HCT116 (cell line): ENCODE measurements at regions not wholly inside any gene's neighbourhood (a gene's known extent, or its start where the extent isn't known, plus 50 kb on each side); places are given as distances from the start of the nearest gene placed in this dataset.

ENCODE experiments used
- ATAC-seq: fragments of 200-7000 bp; cut with Tn5 transposase; 2 replicates; pipeline ENCODE4 v1.9.1; 2020; ENCODE audit warnings: mild to moderate bottlenecking, moderate library complexity
- BruUV-seq: library from RNA; stranded (reverse); fragments of 400-500 nt; replicated peaks from 2 replicates; lab custom pipeline; 2021; lab: Mats Ljungman, UMichigan
- CTCF ChIA-PET: fragments of 300-600 bp; sonication (Branson Sonifier 250); formaldehyde crosslinking; loops from one replicate; lab custom pipeline; 2021; ENCODE audit warnings: antibody characterized with exemption; lab: Charles Lee
- POLR2A ChIA-PET: fragments of 300-600, 350-600 bp; sonication (Branson Sonifier 250); formaldehyde crosslinking; loops from one replicate; lab custom pipeline; 2021; ENCODE audit warnings: antibody characterized with exemption; lab: Charles Lee
- RAD21 ChIA-PET, 2 experiments: fragments of 300-600 bp; sonication (Branson Sonifier 250); formaldehyde crosslinking; loops; one replicate each; lab custom pipeline; 2023; ENCODE audit warnings: low total read pairs in 2 of 2; ENCODE audit not compliant: uncharacterized antibody in 2 of 2, unreplicated experiment in 2 of 2, low non-redundant PET in 1 of 2; lab: Charles Lee
- DNase-seq: peaks from one replicate; pipeline ENCODE4 v3.0.0-alpha.2; 2010; ENCODE audit warnings: low read depth, low spot score
- H2AFZ ChIP-seq: fragments of 200-600 bp; shearing (Covaris generic), sonication (generic); 2 replicates; pipeline ENCODE4 v1.6.1; 2017; ENCODE audit warnings: low read depth, mixed run types, mixed read lengths, antibody characterized with exemption, low read length; ENCODE audit not compliant: poor library complexity, severe bottlenecking
- H3K27ac ChIP-seq: 2 replicates; pipeline ENCODE4 v1.5.1; 2012; ENCODE audit warnings: low read depth, low read length
- H3K27me3 ChIP-seq: fragments of 200-600 bp; sonication (generic); 2 replicates; pipeline ENCODE4 v1.6.1; 2016; ENCODE audit warnings: mixed run types, low read length, mixed read lengths; ENCODE audit not compliant: insufficient read depth
- H3K36me3 ChIP-seq, 2 experiments: fragments of 200-500 bp in 1 of 2; fragments of 200-600 bp in 1 of 2; sonication (Bioruptor generic) in 1 of 2; sonication (generic) in 1 of 2; 2 replicates each; pipeline versions ENCODE4 v1.5.1 to v1.6.1; 2014 to 2016; ENCODE audit warnings: low read length in 2 of 2, inconsistent platforms in 1 of 2, mixed read lengths in 1 of 2, mixed run types in 1 of 2; ENCODE audit not compliant: insufficient read depth in 2 of 2, control insufficient read depth in 1 of 2
- H3K4me1 ChIP-seq, 2 experiments: fragments of 200-600 bp in 1 of 2; sonication (generic) in 1 of 2; 2 replicates each; pipeline versions ENCODE4 v1.5.1 to v1.6.1; 2012 to 2017; ENCODE audit warnings: low read length in 2 of 2, inconsistent platforms in 1 of 2, mild to moderate bottlenecking in 1 of 2, mixed read lengths in 1 of 2, mixed run types in 1 of 2, moderate library complexity in 1 of 2; ENCODE audit not compliant: insufficient read depth in 2 of 2, control insufficient read depth in 1 of 2
- H3K4me2 ChIP-seq: fragments of 200-600 bp; sonication (generic); 2 replicates; pipeline ENCODE4 v1.6.1; 2017; ENCODE audit warnings: mixed run types, low read length, mixed read lengths
- H3K4me3 ChIP-seq, 2 experiments: fragments of 200-600 bp in 1 of 2; sonication (generic) in 1 of 2; replicated peaks in 1 of 2; 2 replicates each; pipeline ENCODE4 v1.5.1; 2011 to 2016; ENCODE audit warnings: low read length in 2 of 2, control low read depth in 1 of 2, low read depth in 1 of 2, mild to moderate bottlenecking in 1 of 2, mixed read lengths in 1 of 2, mixed run types in 1 of 2
- H3K79me2 ChIP-seq: fragments of 200-600 bp; sonication (generic); 2 replicates; pipeline ENCODE4 v1.6.1; 2017; ENCODE audit warnings: mild to moderate bottlenecking, mixed run types, low read length, moderate library complexity, mixed read lengths; ENCODE audit not compliant: insufficient read depth
- H3K9ac ChIP-seq: fragments of 200-600 bp; sonication (generic); 2 replicates; pipeline ENCODE4 v1.6.1; 2016; ENCODE audit warnings: low read length, mixed read lengths
- H3K9me2 ChIP-seq: fragments of 200-600 bp; sonication (generic), shearing (Covaris generic); 2 replicates; pipeline ENCODE4 v1.6.1; 2017; ENCODE audit warnings: mixed run types, mild to moderate bottlenecking, moderate library complexity; ENCODE audit not compliant: insufficient read depth
- H3K9me3 ChIP-seq, 2 experiments: fragments of 200-500 bp in 1 of 2; fragments of 200-600 bp in 1 of 2; sonication (Bioruptor generic) in 1 of 2; sonication (generic) in 1 of 2; 2 replicates each; pipeline ENCODE4 v1.6.1; 2014 to 2017; ENCODE audit warnings: low read length in 2 of 2, mixed read lengths in 2 of 2, inconsistent platforms in 1 of 2, low read depth in 1 of 2, mild to moderate bottlenecking in 1 of 2, mixed run types in 1 of 2, moderate library complexity in 1 of 2; ENCODE audit not compliant: control insufficient read depth in 1 of 2, insufficient read depth in 1 of 2
- H4K20me1 ChIP-seq: fragments of 200-600 bp; sonication (generic), shearing (Covaris generic); 2 replicates; pipeline ENCODE4 v1.6.1; 2017; ENCODE audit warnings: mixed run types, mild to moderate bottlenecking, moderate library complexity; ENCODE audit not compliant: insufficient read depth
- CBX3 ChIP-seq: IDR thresholded peaks from 2 replicates; pipeline ENCODE4 v1.6.1; 2012; ENCODE audit warnings: low read depth
- CEBPB ChIP-seq: IDR thresholded peaks from 2 replicates; pipeline ENCODE4 v1.6.1; 2012; ENCODE audit warnings: low read depth
- EGR1 ChIP-seq: IDR thresholded peaks from 2 replicates; pipeline ENCODE4 v1.6.1; 2012; ENCODE audit warnings: low read depth
- ELF1 ChIP-seq: IDR thresholded peaks from 2 replicates; pipeline ENCODE4 v1.6.1; 2012; ENCODE audit warnings: low read depth, borderline replicate concordance
- EZH2 ChIP-seq: fragments of 200-600 bp; sonication (generic); IDR thresholded peaks from 2 replicates; pipeline ENCODE4 v1.6.1; 2017; ENCODE audit warnings: antibody characterized with exemption, mixed run types
- EZH2phosphoT487 ChIP-seq: fragments of 200-600 bp; IDR thresholded peaks from 2 replicates; pipeline ENCODE4 v1.6.1; 2018; ENCODE audit warnings: antibody characterized with exemption, borderline replicate concordance
- JUND ChIP-seq: IDR thresholded peaks from 2 replicates; pipeline ENCODE4 v1.6.1; 2012
- POLR2AphosphoS5 ChIP-seq: IDR thresholded peaks from 2 replicates; pipeline ENCODE4 v1.6.1; 2011; ENCODE audit warnings: mild to moderate bottlenecking, low read depth, low read length, moderate library complexity
- SIN3A ChIP-seq: IDR thresholded peaks from 2 replicates; pipeline ENCODE4 v1.6.1; 2012; ENCODE audit warnings: low read depth
- SRF ChIP-seq: IDR thresholded peaks from 2 replicates; pipeline ENCODE4 v1.6.1; 2012; ENCODE audit warnings: low read depth
- YY1 ChIP-seq: IDR thresholded peaks from 2 replicates; pipeline ENCODE4 v1.6.1; 2011; ENCODE audit warnings: low read length, low read depth, moderate library complexity, mild to moderate bottlenecking; ENCODE audit not compliant: insufficient replicate concordance; ENCODE audit errors: extremely low read depth
- intact Hi-C: fragments of 100-400 bp; cut with micrococcal nuclease; formaldehyde crosslinking; loops from 2 replicates; pipeline ENCODE4 v1.10.0; 2022
- TF ChIP-seq, protein P1 (sequence below): IDR thresholded peaks from 2 replicates; pipeline ENCODE4 v1.6.1; 2012; ENCODE audit warnings: low read depth
- TF ChIP-seq, protein P2 (sequence below): IDR thresholded peaks from 2 replicates; pipeline ENCODE4 v1.6.1; 2012
- TF ChIP-seq, protein P3 (sequence below): IDR thresholded peaks from 2 replicates; pipeline ENCODE4 v1.6.1; 2011; ENCODE audit warnings: mild to moderate bottlenecking, low read length, moderate library complexity; ENCODE audit not compliant: insufficient replicate concordance; ENCODE audit errors: extremely low read depth

DNA sequence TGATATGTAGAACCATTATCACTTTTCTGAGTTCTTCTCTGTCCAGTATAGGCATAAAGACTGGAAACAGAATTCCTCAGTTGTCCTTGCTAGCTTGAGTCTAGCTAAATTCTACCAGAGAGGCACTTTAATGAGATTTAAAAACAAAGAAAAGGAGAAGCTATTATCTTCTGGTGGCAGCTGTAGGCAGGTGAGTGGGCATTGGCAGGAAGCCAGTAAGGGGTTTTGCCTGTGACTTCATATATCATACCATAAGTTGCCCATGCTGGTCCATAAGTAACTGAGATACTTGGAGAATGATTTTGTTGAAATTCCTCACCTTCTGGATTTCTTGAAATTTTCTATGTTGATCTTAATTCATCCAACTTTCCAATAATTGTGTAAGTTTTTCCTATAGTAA is 402.3 kb upstream of the TGFBR2 start:
- ChIA-PET CTCF (no interaction called here), RAD21 (no interaction called here)
- no peak for ATAC-seq

DNA sequence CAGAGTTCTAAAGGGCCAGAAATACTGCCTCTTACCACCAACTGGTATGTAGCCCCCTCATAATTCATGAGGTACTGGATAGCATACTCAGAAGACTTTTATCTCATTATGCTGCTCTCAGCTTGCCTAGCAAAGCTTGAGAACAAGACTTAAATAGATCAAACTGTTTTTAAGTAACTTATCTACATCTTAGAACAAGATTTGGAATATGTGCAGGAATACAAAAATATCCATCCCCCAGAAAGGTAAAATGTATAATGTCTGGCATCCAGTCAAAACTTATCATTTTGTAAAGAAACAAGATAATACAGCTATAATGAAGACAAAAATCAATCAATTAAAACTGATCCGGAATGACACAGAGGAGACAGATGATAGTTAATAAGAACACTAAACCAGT is 400.4 kb upstream of the TGFBR2 start:
- H3K79me2 ChIP-seq, result no peaks in the 10 kb centered on the region
- CTCF ChIA-PET, result interaction anchor here (1.1 to 1.6 kb wide), 2 partner anchors 8 to 163 kb away, joined by 3 to 5 read pairs; no protein-coding TSS in a partner anchor
- no peak for TF ChIP-seq CEBPB
- TF ChIP-seq SIN3A, result no peak
- no peak for TF ChIP-seq POLR2AphosphoS5
- no peak for TF ChIP-seq EGR1
- TF ChIP-seq EZH2, result no peak
- TF ChIP-seq CBX3, result no peak
- TF ChIP-seq ELF1, result no peak
- TF ChIP-seq, protein P1, sequence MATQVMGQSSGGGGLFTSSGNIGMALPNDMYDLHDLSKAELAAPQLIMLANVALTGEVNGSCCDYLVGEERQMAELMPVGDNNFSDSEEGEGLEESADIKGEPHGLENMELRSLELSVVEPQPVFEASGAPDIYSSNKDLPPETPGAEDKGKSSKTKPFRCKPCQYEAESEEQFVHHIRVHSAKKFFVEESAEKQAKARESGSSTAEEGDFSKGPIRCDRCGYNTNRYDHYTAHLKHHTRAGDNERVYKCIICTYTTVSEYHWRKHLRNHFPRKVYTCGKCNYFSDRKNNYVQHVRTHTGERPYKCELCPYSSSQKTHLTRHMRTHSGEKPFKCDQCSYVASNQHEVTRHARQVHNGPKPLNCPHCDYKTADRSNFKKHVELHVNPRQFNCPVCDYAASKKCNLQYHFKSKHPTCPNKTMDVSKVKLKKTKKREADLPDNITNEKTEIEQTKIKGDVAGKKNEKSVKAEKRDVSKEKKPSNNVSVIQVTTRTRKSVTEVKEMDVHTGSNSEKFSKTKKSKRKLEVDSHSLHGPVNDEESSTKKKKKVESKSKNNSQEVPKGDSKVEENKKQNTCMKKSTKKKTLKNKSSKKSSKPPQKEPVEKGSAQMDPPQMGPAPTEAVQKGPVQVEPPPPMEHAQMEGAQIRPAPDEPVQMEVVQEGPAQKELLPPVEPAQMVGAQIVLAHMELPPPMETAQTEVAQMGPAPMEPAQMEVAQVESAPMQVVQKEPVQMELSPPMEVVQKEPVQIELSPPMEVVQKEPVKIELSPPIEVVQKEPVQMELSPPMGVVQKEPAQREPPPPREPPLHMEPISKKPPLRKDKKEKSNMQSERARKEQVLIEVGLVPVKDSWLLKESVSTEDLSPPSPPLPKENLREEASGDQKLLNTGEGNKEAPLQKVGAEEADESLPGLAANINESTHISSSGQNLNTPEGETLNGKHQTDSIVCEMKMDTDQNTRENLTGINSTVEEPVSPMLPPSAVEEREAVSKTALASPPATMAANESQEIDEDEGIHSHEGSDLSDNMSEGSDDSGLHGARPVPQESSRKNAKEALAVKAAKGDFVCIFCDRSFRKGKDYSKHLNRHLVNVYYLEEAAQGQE, result no peak
- TF ChIP-seq JUND, result no peak
- TF ChIP-seq, protein P2, sequence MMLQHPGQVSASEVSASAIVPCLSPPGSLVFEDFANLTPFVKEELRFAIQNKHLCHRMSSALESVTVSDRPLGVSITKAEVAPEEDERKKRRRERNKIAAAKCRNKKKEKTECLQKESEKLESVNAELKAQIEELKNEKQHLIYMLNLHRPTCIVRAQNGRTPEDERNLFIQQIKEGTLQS, result no peak
- no peak for TF ChIP-seq YY1
- TF ChIP-seq SRF, result no peak

More for the DNA sequence above, 402.3 kb upstream of the TGFBR2 start:
- Histone ChIP-seq H4K20me1 (no peaks in the 10 kb centered on the region), H3K27ac (no peak overlapping the region), H3K4me3 (no peak overlapping the region), H3K27me3 (no peaks in the 10 kb centered on the region), H3K79me2 (no peaks in the 10 kb centered on the region), H3K9me3 (no peaks in the 10 kb centered on the region), H3K4me1 (no peaks in the 10 kb centered on the region), H3K36me3 (no peaks in the 10 kb centered on the region), H3K9me2 (no peaks in the 10 kb centered on the region), H2AFZ (no peak overlapping the region), H3K4me2 (no peak overlapping the region), H3K9ac (no peak overlapping the region)
- POLR2A ChIA-PET, result no interaction called here
- DNase-seq, result no peak
- TF ChIP-seq, protein P3, sequence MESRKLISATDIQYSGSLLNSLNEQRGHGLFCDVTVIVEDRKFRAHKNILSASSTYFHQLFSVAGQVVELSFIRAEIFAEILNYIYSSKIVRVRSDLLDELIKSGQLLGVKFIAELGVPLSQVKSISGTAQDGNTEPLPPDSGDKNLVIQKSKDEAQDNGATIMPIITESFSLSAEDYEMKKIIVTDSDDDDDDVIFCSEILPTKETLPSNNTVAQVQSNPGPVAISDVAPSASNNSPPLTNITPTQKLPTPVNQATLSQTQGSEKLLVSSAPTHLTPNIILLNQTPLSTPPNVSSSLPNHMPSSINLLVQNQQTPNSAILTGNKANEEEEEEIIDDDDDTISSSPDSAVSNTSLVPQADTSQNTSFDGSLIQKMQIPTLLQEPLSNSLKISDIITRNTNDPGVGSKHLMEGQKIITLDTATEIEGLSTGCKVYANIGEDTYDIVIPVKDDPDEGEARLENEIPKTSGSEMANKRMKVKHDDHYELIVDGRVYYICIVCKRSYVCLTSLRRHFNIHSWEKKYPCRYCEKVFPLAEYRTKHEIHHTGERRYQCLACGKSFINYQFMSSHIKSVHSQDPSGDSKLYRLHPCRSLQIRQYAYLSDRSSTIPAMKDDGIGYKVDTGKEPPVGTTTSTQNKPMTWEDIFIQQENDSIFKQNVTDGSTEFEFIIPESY, result no peak
- no peak for TF ChIP-seq EZH2phosphoT487
- BruUV-seq, result no TSS peak
- intact Hi-C loops, result no loop called here

More for the DNA sequence above, 400.4 kb upstream of the TGFBR2 start:
- POLR2A ChIA-PET, result no interaction called here
- no peak overlapping the region for H3K4me2 ChIP-seq
- DNase-seq (no peak), ATAC-seq (no peak)
- H3K27ac ChIP-seq, result no peak overlapping the region
- H2AFZ ChIP-seq, result peak overlapping the region; percentile 48
- RAD21 ChIA-PET, result no interaction called here
- H3K4me3 ChIP-seq, result no peak overlapping the region
- H3K9ac ChIP-seq, result no peak overlapping the region
- H3K27me3 ChIP-seq, result no peaks in the 10 kb centered on the region
- H3K9me3 ChIP-seq, result no peaks in the 10 kb centered on the region
- H3K9me2 ChIP-seq, result no peaks in the 10 kb centered on the region
- H4K20me1 ChIP-seq, result no peaks in the 10 kb centered on the region
- no TSS peak for BruUV-seq
- intact Hi-C loops, result no loop called here
- H3K36me3 ChIP-seq, result no peaks in the 10 kb centered on the region
- H3K4me1 ChIP-seq, result no peaks in the 10 kb centered on the region
